Testis (tissue), 2 donors: ENCODE measurements at regions not wholly inside any gene's neighbourhood (a gene's known extent, or its start where the extent isn't known, plus 50 kb on each side); places are given as distances from the start of the nearest gene placed in this dataset.
"Not testable (repeated sequence)": the region's sequence is repeated elsewhere in the genome, so short reads cannot be mapped to it uniquely, and the experiment has no call there.

Experiments used
- CTCF ChIP-seq, 3 experiments: fragments of 450-650 bp in 2 of 3; fragments of 200-600 bp in 1 of 3; sonication (generic) in 1 of 3; IDR thresholded peaks; one replicate each; pipeline ENCODE4 v1.5.1; 2016 to 2019; ENCODE audit warnings: antibody characterized with exemption in 3 of 3, mild to moderate bottlenecking in 2 of 3, moderate library complexity in 1 of 3
- POLR2A ChIP-seq: fragments of 450-650 bp; IDR thresholded peaks from one replicate; pipeline ENCODE4 v1.6.1; 2017; ENCODE audit warnings: antibody characterized with exemption, mild to moderate bottlenecking, moderate library complexity

GRCh38 chr22:10768875-10769274, 4759.1 kb upstream of the OR11H1 start:
- TF ChIP-seq CTCF (IDR thresholded peaks at IDR 0.05); POLR2A: not testable (repeated sequence)
